ENCODE measurements at regions not wholly inside any gene's neighbourhood (a gene's known extent, or its start where the extent isn't known, plus 50 kb on each side); places are given as distances from the start of the nearest gene placed in this dataset.
"Not testable (repeated sequence)": the region's sequence is repeated elsewhere in the genome, so short reads cannot be mapped to it uniquely, and the experiment has no call there.

- DNase-seq: no peak
Observed at GRCh38 chr9:110126499-110126941, 81.4 kb downstream of the C9orf152 start.

GRCh38 chr9:110126986-110127864 lies 80.7 kb downstream of the C9orf152 start:
- no peak for DNase-seq

DNA sequence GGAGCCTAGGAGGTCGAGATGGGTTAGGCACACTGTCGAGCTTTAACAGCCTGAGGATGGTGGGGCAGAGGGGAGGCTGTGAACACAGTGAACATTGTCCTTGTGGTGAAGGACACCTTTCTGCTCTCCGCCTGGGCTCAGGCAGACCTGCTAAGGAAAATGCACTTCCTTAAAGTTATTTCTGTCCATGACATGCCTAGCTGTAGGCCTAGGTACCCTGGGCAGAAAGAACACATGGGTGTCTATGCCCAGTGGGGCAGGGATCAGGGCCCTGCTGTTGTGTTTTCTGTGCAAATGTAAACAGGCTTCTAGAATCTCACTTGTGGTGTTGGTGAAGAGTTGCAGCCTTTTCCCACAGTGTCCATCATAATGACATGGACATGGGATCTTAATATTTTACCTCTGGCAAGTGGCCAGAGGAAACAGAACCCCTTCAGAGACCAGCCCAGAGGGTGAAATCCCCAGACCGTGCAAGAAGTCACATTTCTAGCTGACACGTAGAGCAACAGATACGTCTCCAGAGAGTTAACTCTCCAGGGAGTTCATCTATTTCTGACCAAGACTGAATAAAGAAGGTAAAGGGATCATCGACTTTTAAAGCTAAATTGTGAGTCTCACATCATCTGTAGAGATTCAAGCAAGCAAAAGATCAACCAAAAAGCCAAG lies 79.2 kb downstream of the C9orf152 start:
- DNase-seq: no peak

- DNase-seq: no peak
Observed at GRCh38 chr9:110129425-110129824, 78.5 kb downstream of the C9orf152 start.

GRCh38 chr9:110130211-110130610 lies 77.7 kb downstream of the C9orf152 start:
- DNase-seq: no peak

DNA sequence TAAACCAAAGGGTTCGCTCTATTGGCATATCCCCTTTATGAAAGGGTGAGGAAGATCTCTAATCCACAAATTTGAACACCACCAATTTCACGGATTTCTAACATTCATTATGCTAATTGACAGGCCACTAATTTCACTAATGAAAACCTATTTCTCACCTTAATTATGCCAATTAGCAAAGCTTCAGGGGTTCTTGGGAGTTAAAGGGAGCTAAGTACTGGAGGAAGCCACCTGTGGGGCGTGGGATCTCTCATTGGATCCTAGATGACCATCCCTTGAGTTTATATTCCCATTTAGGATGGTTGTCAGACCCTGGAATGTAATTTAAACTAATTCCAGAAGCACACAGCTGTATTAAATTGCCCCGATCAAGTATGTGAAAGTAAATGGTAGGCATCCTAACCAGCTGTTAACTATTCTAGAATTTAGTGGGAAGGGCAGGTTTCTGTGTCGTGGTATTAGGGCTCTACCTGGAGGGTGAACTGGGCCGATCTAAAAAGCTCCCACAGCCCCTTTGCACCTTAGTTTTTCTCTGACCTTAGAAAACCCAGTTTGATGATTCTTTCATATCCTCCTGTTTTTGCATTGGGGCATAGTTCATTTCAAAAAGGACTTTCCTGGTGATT lies 77.1 kb downstream of the C9orf152 start:
- DNase-seq: no peak

GRCh38 chr9:110131499-110131898 lies 76.5 kb downstream of the C9orf152 start:
- no peak for DNase-seq

- not testable (repeated sequence) for DNase-seq
Observed at GRCh38 chr9:110132531-110132930, 75.4 kb downstream of the C9orf152 start.

- DNase-seq: no peak
Observed at GRCh38 chr9:110133059-110133458, 74.9 kb downstream of the C9orf152 start.

GRCh38 chr9:110133608-110134210 lies 74.2 kb downstream of the C9orf152 start:
- DNase-seq: no peak

DNA sequence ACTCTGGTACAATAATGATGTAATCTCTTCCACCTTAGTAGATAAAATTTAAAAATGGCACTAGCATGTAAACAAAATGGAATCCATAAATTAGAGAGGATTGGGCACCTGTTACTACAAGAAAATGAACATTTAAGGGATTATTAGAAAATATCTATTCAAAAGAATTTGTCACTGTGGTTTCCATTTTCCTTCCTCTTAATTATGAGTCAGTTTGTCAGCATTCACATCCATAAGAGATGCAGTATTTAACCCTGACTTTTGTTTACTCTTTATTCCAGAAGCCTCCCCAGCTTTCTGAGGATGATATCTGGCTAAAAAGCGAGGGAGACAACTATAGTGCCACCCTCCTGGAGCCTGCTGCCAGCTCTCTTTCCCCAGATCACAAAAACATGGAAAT lies 72.1 kb downstream of the C9orf152 start:
- DNase-seq: no peak

- DNase-seq: no peak
Observed at GRCh38 chr9:110136802-110137201, 71.2 kb downstream of the C9orf152 start.

DNA sequence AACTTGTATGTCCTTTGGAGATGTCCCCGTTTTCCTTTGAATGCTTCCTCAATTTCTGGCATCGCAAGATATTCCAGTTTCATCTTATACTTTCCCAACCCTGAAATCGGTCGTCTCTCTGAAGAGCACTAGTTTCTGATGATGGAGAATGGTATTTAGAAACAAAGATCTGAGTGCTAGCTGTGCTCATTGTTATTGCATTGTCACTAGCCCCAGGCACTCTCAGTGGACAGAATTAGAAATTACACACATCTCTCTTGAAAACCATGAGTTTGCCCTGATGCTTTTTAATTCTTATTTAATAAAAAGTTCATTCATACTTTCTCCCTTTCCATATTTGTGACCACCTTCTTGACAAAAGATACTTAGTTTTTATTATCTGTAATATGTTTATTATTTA lies 67.7 kb downstream of the C9orf152 start:
- DNase-seq: no peak

DNA sequence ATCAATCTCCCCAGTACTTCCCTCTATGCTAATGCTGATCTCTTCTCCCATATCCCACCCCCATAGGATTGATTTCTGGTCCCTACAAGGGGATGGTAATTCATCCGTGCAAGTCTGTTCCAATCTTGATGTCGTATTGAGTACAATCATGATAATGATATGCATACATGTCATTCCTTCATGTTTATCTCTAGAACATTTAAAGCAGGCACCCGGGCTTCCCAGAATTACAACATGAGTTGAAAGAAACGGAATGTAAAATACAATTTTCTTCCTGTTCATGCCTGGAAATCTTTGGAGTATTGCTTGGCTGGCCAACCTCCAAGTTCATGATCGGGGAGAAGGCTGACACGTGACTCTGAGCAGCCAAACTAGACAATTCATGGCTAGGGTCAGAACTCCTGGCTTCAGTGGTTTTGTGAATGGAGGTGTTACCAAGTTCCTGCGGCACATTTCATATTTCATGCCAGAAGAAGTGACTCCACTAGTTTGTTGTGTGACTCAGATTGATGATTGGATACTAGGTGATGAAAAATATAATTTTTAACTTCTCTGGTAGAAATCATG lies 66.6 kb downstream of the C9orf152 start:
- no peak for DNase-seq

- no peak for DNase-seq
Observed at GRCh38 chr9:110142253-110142652, 65.7 kb downstream of the C9orf152 start.

DNA sequence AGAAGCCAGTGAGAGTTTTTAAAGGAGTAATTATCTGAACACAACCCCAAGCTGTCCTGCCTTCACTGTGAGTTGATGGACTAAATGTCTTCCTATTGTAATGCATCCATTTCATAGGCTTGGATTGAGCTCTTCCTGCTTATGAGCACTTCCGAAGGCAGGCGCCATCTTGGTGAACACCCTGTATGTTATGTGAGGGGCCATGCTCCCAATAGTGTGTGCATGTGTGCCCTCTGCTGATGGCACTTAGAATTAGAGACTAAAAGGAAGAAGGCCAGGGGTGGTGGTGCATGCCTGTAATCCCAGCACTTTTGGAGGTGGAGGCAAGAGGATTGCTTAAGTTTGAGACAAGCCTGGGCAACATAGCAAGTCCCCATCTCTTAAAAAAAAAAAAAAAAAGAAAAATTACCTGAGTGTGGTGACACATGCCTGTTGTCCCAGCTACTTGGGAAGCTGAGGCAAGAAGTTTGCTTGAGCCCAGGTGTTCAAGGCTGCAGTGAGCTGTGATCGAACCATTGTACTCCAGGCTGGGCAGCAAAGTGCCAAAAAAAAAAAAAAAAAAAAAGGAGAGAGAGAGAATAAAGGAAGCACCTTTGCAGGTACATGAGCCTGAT lies 65.0 kb downstream of the C9orf152 start:
- DNase-seq: no peak

GRCh38 chr9:110143485-110143884 lies 64.5 kb downstream of the C9orf152 start:
- DNase-seq: no peak

- peak in 1 of 2 experiments; percentile 41 for DNase-seq
Observed at GRCh38 chr9:110143950-110144545, 63.9 kb downstream of the C9orf152 start.

GRCh38 chr9:110146373-110146772 lies 61.6 kb downstream of the C9orf152 start:
- no peak for DNase-seq

- DNase-seq: peak; percentile 62 to 72
Observed at GRCh38 chr9:110148384-110148783, 59.6 kb downstream of the C9orf152 start.

GRCh38 chr9:110148891-110149290 lies 59.1 kb downstream of the C9orf152 start:
- no peak for DNase-seq

Data from activated T-cell treated with anti-CD3 and anti-CD28 coated beads, Interleukin-2, amount 50 U/mL, for 48 hours (primary cell).